ENCODE measurements at regions not wholly inside any gene's neighbourhood (a gene's known extent, or its start where the extent isn't known, plus 50 kb on each side); places are given as distances from the start of the nearest gene placed in this dataset.

DNA sequence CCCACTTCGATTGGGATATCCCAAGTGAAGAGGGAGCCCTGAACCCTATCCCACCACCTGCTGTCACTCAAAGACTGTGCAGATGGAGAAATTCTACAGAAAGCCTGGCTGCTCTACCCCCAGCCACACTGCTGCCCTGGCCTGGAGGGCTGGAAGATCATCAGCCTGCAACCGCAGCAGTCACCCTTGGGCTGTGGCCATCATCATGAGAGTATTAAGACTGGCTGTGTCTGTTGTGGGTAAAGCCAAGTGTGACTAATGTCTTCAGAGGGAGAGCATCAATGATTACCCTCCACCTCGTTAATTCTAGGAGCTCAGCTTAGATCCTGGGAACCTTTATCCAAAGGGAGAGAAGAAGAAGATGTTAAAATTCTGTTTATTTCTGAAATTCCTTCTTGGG lies 221.5 kb downstream of the TFCP2L1 start:
- no peak overlapping the region for H3K9ac ChIP-seq (ENCODE audit: low read length)
- no peak overlapping the region for H3K4me3 ChIP-seq (replicated peaks in 1 of 2; ENCODE audit: low read depth in 1 of 2, low read length in 2 of 2)
- H3K4me2 ChIP-seq (ENCODE audit: low read length): no peak overlapping the region
- no peak for ATAC-seq
- no peaks in the 10 kb centered on the region for H3K79me2 ChIP-seq (ENCODE audit: insufficient read depth, low read length)
- no peaks in the 10 kb centered on the region for H3K9me3 ChIP-seq (ENCODE audit: control insufficient read depth in 1 of 2, insufficient read depth in 1 of 2, low read depth in 1 of 2, low read length in 2 of 2)
- H3K27me3 ChIP-seq (ENCODE audit: insufficient read depth, low read length): no peaks in the 10 kb centered on the region
- DNase-seq (ENCODE audit: low read depth, low spot score): no peak
- intact Hi-C loops (cut with micrococcal nuclease): no loop called here
- H2AFZ ChIP-seq (ENCODE audit: low read depth, low read length, poor library complexity, severe bottlenecking): no peak overlapping the region
- ChIA-PET RAD21 (ENCODE audit: low non-redundant PET in 1 of 2, low total read pairs in 2 of 2, uncharacterized antibody in 2 of 2, unreplicated experiment in 2 of 2) (no interaction called here), CTCF (no interaction called here), POLR2A (interaction anchor here (1.4 kb wide), 1 partner anchor 11 kb away, joined by 10 read pairs; no protein-coding TSS in a partner anchor)
- no peaks in the 10 kb centered on the region for H3K9me2 ChIP-seq (ENCODE audit: insufficient read depth)
- TF ChIP-seq TCF7L2 (IDR thresholded peaks at IDR 0.05; ENCODE audit: borderline replicate concordance, extremely low read depth, insufficient read depth, insufficient read length) (no peak), EZH2 (IDR thresholded peaks at IDR 0.05) (no peak), EGR1 (IDR thresholded peaks at IDR 0.05; ENCODE audit: low read depth) (no peak), RAD21 (IDR thresholded peaks at IDR 0.05; ENCODE audit: low read depth) (no peak), SRF (IDR thresholded peaks at IDR 0.05; ENCODE audit: low read depth) (no peak), SIN3A (IDR thresholded peaks at IDR 0.05; ENCODE audit: low read depth) (no peak), CBX3 (IDR thresholded peaks at IDR 0.05; ENCODE audit: low read depth) (no peak), POLR2AphosphoS5 (IDR thresholded peaks at IDR 0.05; ENCODE audit: low read depth, low read length) (no peak), SP1 (IDR thresholded peaks at IDR 0.05; ENCODE audit: low read depth) (no peak), CEBPB (IDR thresholded peaks at IDR 0.05; ENCODE audit: low read depth) (no peak), YY1 (IDR thresholded peaks at IDR 0.05; ENCODE audit: extremely low read depth, insufficient replicate concordance, low read depth, low read length) (no peak), POLR2A (IDR thresholded peaks at IDR 0.05; ENCODE audit: borderline replicate concordance, extremely low read depth, insufficient read depth, insufficient read length) (no peak)
- TF ChIP-seq, protein P1, sequence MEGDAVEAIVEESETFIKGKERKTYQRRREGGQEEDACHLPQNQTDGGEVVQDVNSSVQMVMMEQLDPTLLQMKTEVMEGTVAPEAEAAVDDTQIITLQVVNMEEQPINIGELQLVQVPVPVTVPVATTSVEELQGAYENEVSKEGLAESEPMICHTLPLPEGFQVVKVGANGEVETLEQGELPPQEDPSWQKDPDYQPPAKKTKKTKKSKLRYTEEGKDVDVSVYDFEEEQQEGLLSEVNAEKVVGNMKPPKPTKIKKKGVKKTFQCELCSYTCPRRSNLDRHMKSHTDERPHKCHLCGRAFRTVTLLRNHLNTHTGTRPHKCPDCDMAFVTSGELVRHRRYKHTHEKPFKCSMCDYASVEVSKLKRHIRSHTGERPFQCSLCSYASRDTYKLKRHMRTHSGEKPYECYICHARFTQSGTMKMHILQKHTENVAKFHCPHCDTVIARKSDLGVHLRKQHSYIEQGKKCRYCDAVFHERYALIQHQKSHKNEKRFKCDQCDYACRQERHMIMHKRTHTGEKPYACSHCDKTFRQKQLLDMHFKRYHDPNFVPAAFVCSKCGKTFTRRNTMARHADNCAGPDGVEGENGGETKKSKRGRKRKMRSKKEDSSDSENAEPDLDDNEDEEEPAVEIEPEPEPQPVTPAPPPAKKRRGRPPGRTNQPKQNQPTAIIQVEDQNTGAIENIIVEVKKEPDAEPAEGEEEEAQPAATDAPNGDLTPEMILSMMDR (IDR thresholded peaks at IDR 0.05 in 2 of 3, conservative IDR thresholded peaks at IDR 0.05 in 1 of 3; ENCODE audit: borderline replicate concordance in 1 of 3, insufficient read depth in 1 of 3, low read depth in 2 of 3, low read length in 2 of 3): no peak
- TF ChIP-seq, protein P2, sequence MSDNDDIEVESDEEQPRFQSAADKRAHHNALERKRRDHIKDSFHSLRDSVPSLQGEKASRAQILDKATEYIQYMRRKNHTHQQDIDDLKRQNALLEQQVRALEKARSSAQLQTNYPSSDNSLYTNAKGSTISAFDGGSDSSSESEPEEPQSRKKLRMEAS (IDR thresholded peaks at IDR 0.05): no peak
- TF ChIP-seq, protein P3, sequence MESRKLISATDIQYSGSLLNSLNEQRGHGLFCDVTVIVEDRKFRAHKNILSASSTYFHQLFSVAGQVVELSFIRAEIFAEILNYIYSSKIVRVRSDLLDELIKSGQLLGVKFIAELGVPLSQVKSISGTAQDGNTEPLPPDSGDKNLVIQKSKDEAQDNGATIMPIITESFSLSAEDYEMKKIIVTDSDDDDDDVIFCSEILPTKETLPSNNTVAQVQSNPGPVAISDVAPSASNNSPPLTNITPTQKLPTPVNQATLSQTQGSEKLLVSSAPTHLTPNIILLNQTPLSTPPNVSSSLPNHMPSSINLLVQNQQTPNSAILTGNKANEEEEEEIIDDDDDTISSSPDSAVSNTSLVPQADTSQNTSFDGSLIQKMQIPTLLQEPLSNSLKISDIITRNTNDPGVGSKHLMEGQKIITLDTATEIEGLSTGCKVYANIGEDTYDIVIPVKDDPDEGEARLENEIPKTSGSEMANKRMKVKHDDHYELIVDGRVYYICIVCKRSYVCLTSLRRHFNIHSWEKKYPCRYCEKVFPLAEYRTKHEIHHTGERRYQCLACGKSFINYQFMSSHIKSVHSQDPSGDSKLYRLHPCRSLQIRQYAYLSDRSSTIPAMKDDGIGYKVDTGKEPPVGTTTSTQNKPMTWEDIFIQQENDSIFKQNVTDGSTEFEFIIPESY (IDR thresholded peaks at IDR 0.05; ENCODE audit: extremely low read depth, insufficient replicate concordance, low read length): no peak
- TF ChIP-seq, protein P4, sequence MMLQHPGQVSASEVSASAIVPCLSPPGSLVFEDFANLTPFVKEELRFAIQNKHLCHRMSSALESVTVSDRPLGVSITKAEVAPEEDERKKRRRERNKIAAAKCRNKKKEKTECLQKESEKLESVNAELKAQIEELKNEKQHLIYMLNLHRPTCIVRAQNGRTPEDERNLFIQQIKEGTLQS (IDR thresholded peaks at IDR 0.05): no peak
- H3K36me3 ChIP-seq (ENCODE audit: control insufficient read depth in 1 of 2, insufficient read depth in 2 of 2, low read length in 2 of 2): no peaks in the 10 kb centered on the region
- BruUV-seq (replicated peaks): no TSS peak
- no peak overlapping the region for H3K27ac ChIP-seq (ENCODE audit: low read depth, low read length)
- no peaks in the 10 kb centered on the region for H3K4me1 ChIP-seq (ENCODE audit: control insufficient read depth in 1 of 2, insufficient read depth in 2 of 2, low read length in 2 of 2)
- H4K20me1 ChIP-seq (ENCODE audit: insufficient read depth): no peaks in the 10 kb centered on the region
